ENCODE measurements at regions not wholly inside any gene's neighbourhood (a gene's known extent, or its start where the extent isn't known, plus 50 kb on each side); places are given as distances from the start of the nearest gene placed in this dataset.

DNA sequence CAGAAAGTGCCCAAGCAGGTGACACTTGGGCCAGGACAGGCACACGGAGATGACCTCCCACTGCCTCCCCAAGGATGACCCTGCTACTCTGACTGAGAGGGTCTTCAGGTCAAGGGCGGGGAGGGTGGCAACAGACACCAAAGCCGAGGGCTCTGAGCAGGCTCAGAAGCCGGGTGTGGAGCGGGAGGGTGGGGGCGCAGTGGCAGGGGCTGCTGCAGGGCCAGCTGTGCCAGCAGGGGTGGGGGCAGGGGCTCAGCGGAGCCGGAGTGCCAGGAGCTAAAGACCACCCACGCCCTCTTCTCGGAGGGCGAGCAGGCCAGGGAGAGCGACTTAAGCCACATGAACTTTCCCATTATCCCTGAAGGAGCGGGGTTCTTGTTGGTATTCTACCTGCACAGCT is 93.3 kb upstream of the MBOAT2 start:
- TF ChIP-seq CTCF (IDR thresholded peaks at IDR 0.05; ENCODE audit: low read depth, low read length): no peak
- no peak overlapping the region for H3K4me3 ChIP-seq (ENCODE audit: low read depth, low read length)

DNA sequence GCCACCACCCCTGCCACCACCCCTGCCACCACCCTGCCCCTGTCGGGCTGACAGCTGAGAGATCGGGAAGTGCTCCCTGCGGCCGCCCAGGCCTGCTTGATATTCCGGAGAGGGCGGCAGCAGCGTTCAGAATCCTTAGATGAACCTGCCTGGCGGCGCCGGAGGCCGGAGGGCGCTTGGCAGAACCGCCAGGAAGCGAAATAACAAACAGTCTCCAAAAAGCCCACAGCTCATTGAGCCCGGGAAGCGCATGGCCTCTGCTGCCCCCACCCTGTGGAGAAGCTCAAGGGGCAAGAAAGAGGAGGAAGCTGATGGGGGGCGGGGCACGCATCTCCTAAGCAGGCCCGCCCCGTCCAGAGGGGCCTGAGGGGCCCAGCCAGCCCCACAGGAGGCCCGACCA is 92.2 kb upstream of the MBOAT2 start:
- no peak overlapping the region for H3K4me3 ChIP-seq (ENCODE audit: low read depth, low read length)

DNA sequence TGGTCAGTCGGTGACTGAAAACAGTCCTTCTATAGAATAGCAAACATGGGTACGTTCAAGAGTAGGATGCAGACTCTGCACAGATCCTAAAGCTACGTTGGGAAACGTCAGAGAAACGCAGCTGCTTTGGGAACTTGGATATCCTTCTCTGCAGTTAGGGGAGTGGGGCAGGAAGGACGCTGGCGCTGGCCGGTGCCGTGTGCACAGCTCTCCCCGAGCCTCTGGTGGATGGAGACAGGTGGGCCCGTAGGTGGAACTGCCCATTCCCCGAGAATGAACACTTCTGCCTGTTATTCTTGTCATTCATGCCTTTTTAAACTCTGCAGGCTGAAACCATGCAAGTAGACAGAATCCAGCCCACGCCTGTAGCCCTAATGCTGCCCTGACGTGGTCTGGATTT is 91.7 kb upstream of the MBOAT2 start:
- TF ChIP-seq CTCF (IDR thresholded peaks at IDR 0.05; ENCODE audit: low read depth, low read length): no peak
- no peak overlapping the region for H3K4me3 ChIP-seq (ENCODE audit: low read depth, low read length)

More for the DNA sequence above, 92.2 kb upstream of the MBOAT2 start:
- TF ChIP-seq CTCF (IDR thresholded peaks at IDR 0.05; ENCODE audit: low read depth, low read length): no peak

DNA sequence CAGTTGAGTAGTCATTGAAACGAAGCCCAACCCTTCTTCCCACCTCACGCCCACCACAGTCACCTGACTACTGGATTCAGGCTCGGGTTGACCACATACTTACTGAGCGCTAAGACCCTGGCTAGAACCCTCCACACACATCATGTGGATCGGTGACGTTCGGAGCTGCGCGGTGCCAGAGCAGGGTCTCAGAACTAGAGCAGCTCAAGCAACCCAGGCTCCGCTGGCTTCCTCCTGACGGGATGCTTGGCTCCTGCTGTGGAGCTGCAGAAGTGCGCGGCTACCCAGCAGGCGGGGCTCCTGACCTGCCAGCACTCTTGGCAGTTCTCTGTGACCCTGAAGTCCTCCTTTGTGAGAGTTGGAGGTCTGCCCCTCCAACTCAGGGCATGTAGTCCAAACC is 90.6 kb upstream of the MBOAT2 start:
- no peak for TF ChIP-seq CTCF (IDR thresholded peaks at IDR 0.05; ENCODE audit: low read depth, low read length)
- no peak overlapping the region for H3K4me3 ChIP-seq (ENCODE audit: low read depth, low read length)

DNA sequence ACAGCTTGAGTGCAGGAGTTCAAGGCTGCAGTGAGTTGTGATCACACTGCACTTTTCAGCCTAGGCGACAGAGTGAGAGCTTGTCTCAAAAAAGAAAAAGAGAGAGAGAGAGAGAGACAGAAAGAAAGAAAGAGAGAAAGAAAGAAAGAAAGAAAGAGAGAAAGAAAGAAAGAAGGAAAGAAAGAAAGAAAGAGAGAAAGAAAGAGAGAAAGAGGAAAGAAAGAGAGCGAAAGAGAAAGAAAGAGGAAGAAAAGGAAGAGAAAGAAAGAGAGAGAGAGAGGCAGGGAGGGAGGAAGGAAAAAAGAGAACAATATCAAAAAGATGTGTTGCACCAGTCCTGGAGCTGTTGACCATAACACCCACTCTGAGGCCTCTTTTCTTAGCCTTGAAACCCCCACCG is 89.8 kb upstream of the MBOAT2 start:
- no peak for TF ChIP-seq CTCF (IDR thresholded peaks at IDR 0.05; ENCODE audit: low read depth, low read length)
- no peak overlapping the region for H3K4me3 ChIP-seq (ENCODE audit: low read depth, low read length)

GRCh38 chr2:9092383-9093282 is 89.1 kb upstream of the MBOAT2 start:
- TF ChIP-seq CTCF (IDR thresholded peaks at IDR 0.05; ENCODE audit: low read depth, low read length): no peak
- H3K4me3 ChIP-seq (ENCODE audit: low read depth, low read length): no peak overlapping the region

GRCh38 chr2:9091811-9092210 is 88.3 kb upstream of the MBOAT2 start:
- no peak overlapping the region for H3K4me3 ChIP-seq (ENCODE audit: low read depth, low read length)
- TF ChIP-seq CTCF (IDR thresholded peaks at IDR 0.05; ENCODE audit: low read depth, low read length): no peak
